KBM-7 (cell line): ENCODE measurements at regions not wholly inside any gene's neighbourhood (a gene's known extent, or its start where the extent isn't known, plus 50 kb on each side); places are given as distances from the start of the nearest gene placed in this dataset.

Source experiments
- DNase-seq: peaks from one replicate; pipeline ENCODE4 v3.0.0-alpha.2; 2015
- in situ Hi-C: fragments of 300-500 bp; cut with MboI; formaldehyde crosslinking; loops from 2 replicates; pipeline ENCODE4 v1.14.3; 2020; ENCODE audit warnings: low sequenced_read_pairs, low pct_unique_long_range_greater_than_20kb, mixed read lengths

- in situ Hi-C loops: no loop called here
- DNase-seq: no peak
Observed at GRCh38 chr10:58023341-58024073, 244.2 kb downstream of the IPMK start.

- no peak for DNase-seq
- in situ Hi-C loops: no loop called here
Observed at GRCh38 chr10:58019863-58020537, 247.7 kb downstream of the IPMK start.

GRCh38 chr10:58017719-58018367, 249.9 kb downstream of the IPMK start:
- in situ Hi-C loops: no loop called here
- DNase-seq: no peak

GRCh38 chr10:58016614-58017013, 251.1 kb downstream of the IPMK start:
- in situ Hi-C loops: no loop called here
- no peak for DNase-seq

GRCh38 chr10:58014436-58014835, 253.3 kb downstream of the IPMK start:
- in situ Hi-C loops: no loop called here
- no peak for DNase-seq

GRCh38 chr10:58013406-58013805, 254.3 kb downstream of the IPMK start:
- no peak for DNase-seq
- in situ Hi-C loops: no loop called here

GRCh38 chr10:58010073-58010702, 257.5 kb downstream of the IPMK start:
- no peak for DNase-seq
- in situ Hi-C loops: no loop called here

- DNase-seq: no peak
- in situ Hi-C loops: no loop called here
Observed at GRCh38 chr10:58003945-58004344, 263.7 kb downstream of the IPMK start.

- in situ Hi-C loops: no loop called here
Observed at GRCh38 chr10:58001159-58001558, 266.5 kb downstream of the IPMK start.

GRCh38 chr10:57996536-57996935, 271.2 kb downstream of the IPMK start:
- in situ Hi-C loops: no loop called here
- no peak for DNase-seq

More at GRCh38 chr10:58001159-58001558, 266.5 kb downstream of the IPMK start:
- no peak for DNase-seq

GRCh38 chr10:57993302-57993701, 274.4 kb downstream of the IPMK start:
- DNase-seq: no peak
- in situ Hi-C loops: no loop called here

- in situ Hi-C loops: no loop called here
- no peak for DNase-seq
Observed at GRCh38 chr10:57992321-57993077, 275.2 kb downstream of the IPMK start.

- DNase-seq: no peak
- in situ Hi-C loops: no loop called here
Observed at GRCh38 chr10:57988964-57989363, 278.7 kb downstream of the IPMK start.

- no peak for DNase-seq
- in situ Hi-C loops: no loop called here
Observed at GRCh38 chr10:57987055-57987721, 280.5 kb downstream of the IPMK start.

GRCh38 chr10:57986422-57986821, 281.3 kb downstream of the IPMK start:
- in situ Hi-C loops: no loop called here
- no peak for DNase-seq

GRCh38 chr10:57983281-57983791, 284.4 kb downstream of the IPMK start:
- DNase-seq: no peak
- in situ Hi-C loops: no loop called here

- in situ Hi-C loops: no loop called here
- no peak for DNase-seq
Observed at GRCh38 chr10:57982091-57982490, 285.6 kb downstream of the IPMK start.

GRCh38 chr10:57979956-57980355, 287.7 kb downstream of the IPMK start:
- DNase-seq: no peak
- in situ Hi-C loops: no loop called here

GRCh38 chr10:57979491-57979890, 288.2 kb downstream of the IPMK start:
- in situ Hi-C loops: no loop called here
- no peak for DNase-seq
